Small intestine (tissue), 7 donors: ENCODE measurements at regions not wholly inside any gene's neighbourhood (a gene's known extent, or its start where the extent isn't known, plus 50 kb on each side); places are given as distances from the start of the nearest gene placed in this dataset.

Experiments
- DNase-seq, 2 donors: peaks; one replicate each; pipeline versions ENCODE4 v3.0.0 to v3.0.0-alpha.2; 2013
- FAIRE-seq: peaks from 2 replicates; lab custom pipeline; 2012; peaks lifted over from hg19 to GRCh38; lab: Jason Lieb, UNC
- H3K27ac ChIP-seq, 3 donors: one replicate each; pipeline ENCODE4 v1.5.1; 2013; ENCODE audit warnings: low read length in 2 of 3, mild to moderate bottlenecking in 2 of 3, control low read depth in 1 of 3, inconsistent platforms in 1 of 3, low read depth in 1 of 3, moderate library complexity in 1 of 3
- H3K27me3 ChIP-seq, 3 donors: one replicate each; pipeline ENCODE4 v1.6.1; 2013; ENCODE audit warnings: low read length in 3 of 3, inconsistent platforms in 1 of 3; ENCODE audit not compliant: control insufficient read depth in 3 of 3, insufficient read depth in 3 of 3
- H3K36me3 ChIP-seq, 3 donors: one replicate each; pipeline ENCODE4 v1.6.1; 2013; ENCODE audit warnings: low read length in 3 of 3, inconsistent platforms in 1 of 3, low read depth in 1 of 3, mild to moderate bottlenecking in 1 of 3, moderate library complexity in 1 of 3; ENCODE audit not compliant: control insufficient read depth in 3 of 3, insufficient read depth in 2 of 3
- H3K4me1 ChIP-seq, 3 donors: one replicate each; pipeline ENCODE4 v1.6.1; 2013; ENCODE audit warnings: low read length in 2 of 3, inconsistent platforms in 1 of 3, low read depth in 1 of 3, mild to moderate bottlenecking in 1 of 3, moderate library complexity in 1 of 3; ENCODE audit not compliant: control insufficient read depth in 3 of 3, insufficient read depth in 2 of 3
- H3K4me3 ChIP-seq, 3 donors: one replicate each; pipeline ENCODE4 v1.5.1; 2013; ENCODE audit warnings: low read length in 3 of 3, control low read depth in 1 of 3, inconsistent platforms in 1 of 3, low read depth in 1 of 3, mild to moderate bottlenecking in 1 of 3, moderate library complexity in 1 of 3
- H3K9me3 ChIP-seq, 2 donors: one replicate each; pipeline ENCODE4 v1.6.1; 2013; ENCODE audit warnings: low read depth in 1 of 2, low read length in 1 of 2; ENCODE audit not compliant: control insufficient read depth in 2 of 2, insufficient read depth in 1 of 2
- WGBS, 3 donors: extraction: QIAGEN DNeasy Blood & Tissue Kit; methylation state at CpG; one replicate each; pipeline ENCODE4 v1.1.7; 2013; 5-methylcytosine and 5-hydroxymethylcytosine counted together
- donor health status: healthy with polysubstance abuse.
- donor health status: control.
- donor health status: control.
- donor health status: Bipolar disorder and iron deficiency.
- donor health status: healthy.

GRCh38 chr12:67764055-67764454 is 115.5 kb downstream of the DYRK2 start:
- no peaks in the 10 kb centered on the region for H3K27me3 ChIP-seq
- no peak overlapping the region for H3K27ac ChIP-seq
- no peak overlapping the region for H3K4me3 ChIP-seq
- 80 to 89% (median 81%) methylated on average over 3 of the region's 3 CpGs for WGBS, 3 donors
- H3K4me1 ChIP-seq: no peaks in the 10 kb centered on the region
- H3K36me3 ChIP-seq: no peaks in the 10 kb centered on the region
- no peak for FAIRE-seq
- peaks cover 0 to 2% of the 10 kb centered on the region in 2 donors for H3K9me3 ChIP-seq
- no peak for DNase-seq

GRCh38 chr12:67764946-67765619 is 116.5 kb downstream of the DYRK2 start:
- no peak for DNase-seq
- no peaks in the 10 kb centered on the region for H3K27me3 ChIP-seq
- H3K9me3 ChIP-seq: peaks cover 0 to 1% of the 10 kb centered on the region in 2 donors
- no peaks in the 10 kb centered on the region for H3K4me1 ChIP-seq
- 31 to 80% (median 56%) methylated on average over 5 of the region's 5 CpGs for WGBS, 3 donors
- H3K27ac ChIP-seq: no peak overlapping the region
- H3K4me3 ChIP-seq: no peak overlapping the region
- FAIRE-seq: no peak
- no peaks in the 10 kb centered on the region for H3K36me3 ChIP-seq

GRCh38 chr12:67765776-67766766 is 117.5 kb downstream of the DYRK2 start:
- Histone ChIP-seq H3K27ac (no peak overlapping the region), H3K4me3 (no peak overlapping the region), H3K9me3 (no peaks in the 10 kb centered on the region), H3K4me1 (no peaks in the 10 kb centered on the region), H3K36me3 (no peaks in the 10 kb centered on the region), H3K27me3 (no peaks in the 10 kb centered on the region)
- FAIRE-seq: no peak
- peak; percentile 37 to 54 for DNase-seq
- WGBS, 3 donors: 61 to 66% (median 62%) methylated on average over 7 of the region's 7 CpGs

GRCh38 chr12:67772267-67773169 is 124.0 kb downstream of the DYRK2 start:
- no peaks in the 10 kb centered on the region for H3K4me1 ChIP-seq
- H3K27me3 ChIP-seq: no peaks in the 10 kb centered on the region
- H3K4me3 ChIP-seq: no peak overlapping the region
- H3K27ac ChIP-seq: peak overlapping the region in 1 of 3 donors; percentile 13
- no peaks in the 10 kb centered on the region for H3K9me3 ChIP-seq
- FAIRE-seq (no peak), DNase-seq (no peak)
- H3K36me3 ChIP-seq: no peaks in the 10 kb centered on the region
- 51 to 67% (median 59%) methylated on average over 10 to 11 of the region's 11 CpGs for WGBS, 3 donors

GRCh38 chr12:67773896-67774295 is 125.4 kb downstream of the DYRK2 start:
- DNase-seq (no peak), FAIRE-seq (no peak)
- Histone ChIP-seq H3K9me3 (no peaks in the 10 kb centered on the region), H3K27me3 (no peaks in the 10 kb centered on the region), H3K4me1 (no peaks in the 10 kb centered on the region), H3K4me3 (no peak overlapping the region), H3K27ac (no peak overlapping the region), H3K36me3 (no peaks in the 10 kb centered on the region)
- WGBS, 3 donors: 64 to 82% (median 67%) methylated on average over 2 of the region's 2 CpGs

GRCh38 chr12:67774983-67775587 is 126.5 kb downstream of the DYRK2 start:
- WGBS, 3 donors: 81 to 86% (median 84%) methylated on average over 4 of the region's 4 CpGs
- Histone ChIP-seq H3K27ac (no peak overlapping the region), H3K27me3 (no peaks in the 10 kb centered on the region), H3K4me1 (no peaks in the 10 kb centered on the region), H3K36me3 (no peaks in the 10 kb centered on the region), H3K9me3 (no peaks in the 10 kb centered on the region), H3K4me3 (no peak overlapping the region)
- FAIRE-seq (no peak), DNase-seq (no peak)

GRCh38 chr12:67780580-67781084 is 132.1 kb downstream of the DYRK2 start:
- FAIRE-seq: no peak
- Histone ChIP-seq H3K9me3 (no peaks in the 10 kb centered on the region), H3K27me3 (no peaks in the 10 kb centered on the region), H3K27ac (no peak overlapping the region), H3K36me3 (no peaks in the 10 kb centered on the region), H3K4me3 (no peak overlapping the region), H3K4me1 (no peaks in the 10 kb centered on the region)
- 87 to 95% (median 89%) methylated on average over 3 of the region's 3 CpGs for WGBS, 3 donors
- no peak for DNase-seq
